Transverse colon (tissue), 4 donors: ENCODE measurements at regions not wholly inside any gene's neighbourhood (a gene's known extent, or its start where the extent isn't known, plus 50 kb on each side); places are given as distances from the start of the nearest gene placed in this dataset.

ENCODE experiments used
- POLR2A ChIP-seq: fragments of 450-650 bp; IDR thresholded peaks from one replicate; pipeline ENCODE4 v1.6.1; 2016; ENCODE audit warnings: antibody characterized with exemption, mild to moderate bottlenecking, moderate library complexity
- POLR2AphosphoS5 ChIP-seq, 3 donors: sonication (generic); formaldehyde crosslinking; IDR thresholded peaks; one replicate each; pipeline ENCODE4 v1.6.1; 2016; ENCODE audit warnings: antibody characterized with exemption in 3 of 3
- TF ChIP-seq, protein P1 (sequence below), 5 experiments: fragments of 200-600 bp in 3 of 5; fragments of 450-650 bp in 2 of 5; sonication (generic) in 3 of 5; IDR thresholded peaks; 1 replicate in 2 of 5; 2 replicates in 3 of 5; pipeline ENCODE4 v1.5.1; 2016 to 2017; ENCODE audit warnings: antibody characterized with exemption in 5 of 5, inconsistent platforms in 3 of 5, mild to moderate bottlenecking in 2 of 5, moderate library complexity in 1 of 5

DNA sequence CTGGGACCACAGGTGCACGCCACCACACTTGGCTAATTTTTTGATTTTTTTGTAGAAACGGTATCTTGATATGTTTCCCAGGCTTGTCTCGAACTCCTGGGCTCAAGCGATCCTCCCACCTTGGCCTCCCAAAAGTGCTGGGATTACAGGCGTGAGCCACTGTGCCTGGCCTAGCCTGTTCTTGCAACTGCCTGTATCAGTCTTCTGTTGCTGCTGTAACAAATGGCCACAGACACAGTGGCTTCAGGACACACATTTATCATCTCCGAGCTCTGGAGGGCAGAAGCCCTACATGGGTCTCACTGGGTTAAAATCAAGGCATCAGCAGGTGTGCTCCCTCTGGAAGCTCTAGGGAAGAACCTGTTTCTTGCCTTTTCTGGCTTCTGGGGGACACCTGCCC is 79.9 kb upstream of the NCOR2 start:
- TF ChIP-seq POLR2AphosphoS5 (IDR thresholded peaks at IDR 0.05) (no peak), POLR2A (no peak)
- TF ChIP-seq, protein P1, sequence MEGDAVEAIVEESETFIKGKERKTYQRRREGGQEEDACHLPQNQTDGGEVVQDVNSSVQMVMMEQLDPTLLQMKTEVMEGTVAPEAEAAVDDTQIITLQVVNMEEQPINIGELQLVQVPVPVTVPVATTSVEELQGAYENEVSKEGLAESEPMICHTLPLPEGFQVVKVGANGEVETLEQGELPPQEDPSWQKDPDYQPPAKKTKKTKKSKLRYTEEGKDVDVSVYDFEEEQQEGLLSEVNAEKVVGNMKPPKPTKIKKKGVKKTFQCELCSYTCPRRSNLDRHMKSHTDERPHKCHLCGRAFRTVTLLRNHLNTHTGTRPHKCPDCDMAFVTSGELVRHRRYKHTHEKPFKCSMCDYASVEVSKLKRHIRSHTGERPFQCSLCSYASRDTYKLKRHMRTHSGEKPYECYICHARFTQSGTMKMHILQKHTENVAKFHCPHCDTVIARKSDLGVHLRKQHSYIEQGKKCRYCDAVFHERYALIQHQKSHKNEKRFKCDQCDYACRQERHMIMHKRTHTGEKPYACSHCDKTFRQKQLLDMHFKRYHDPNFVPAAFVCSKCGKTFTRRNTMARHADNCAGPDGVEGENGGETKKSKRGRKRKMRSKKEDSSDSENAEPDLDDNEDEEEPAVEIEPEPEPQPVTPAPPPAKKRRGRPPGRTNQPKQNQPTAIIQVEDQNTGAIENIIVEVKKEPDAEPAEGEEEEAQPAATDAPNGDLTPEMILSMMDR (IDR thresholded peaks at IDR 0.05): no peak
